Daoy (cell line): ENCODE measurements at regions not wholly inside any gene's neighbourhood (a gene's known extent, or its start where the extent isn't known, plus 50 kb on each side); places are given as distances from the start of the nearest gene placed in this dataset.

Experiments
- DNase-seq: peaks from one replicate; pipeline ENCODE4 v3.0.0-alpha.2; 2015; ENCODE audit warnings: low read depth

DNA sequence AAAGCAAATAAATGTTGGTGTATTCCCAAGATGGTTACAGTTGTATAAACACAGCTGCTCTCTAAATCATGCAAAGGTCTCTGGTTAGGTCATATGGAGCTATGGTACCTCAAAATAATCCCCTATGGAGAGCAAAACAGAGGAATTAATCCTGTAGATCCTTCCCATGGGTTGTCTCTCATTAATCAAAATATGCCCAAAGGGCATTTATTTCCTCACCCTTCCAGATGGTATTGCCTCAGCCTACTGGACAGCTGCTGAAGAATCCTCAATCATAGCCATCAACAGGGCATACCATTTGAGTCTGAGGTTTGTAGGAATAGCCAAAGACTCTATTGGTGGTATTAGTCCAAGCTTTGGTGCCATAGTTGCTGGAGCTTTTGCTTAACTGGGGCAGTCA, 360.9 kb downstream of the RPL10L start:
- DNase-seq, result no peak

DNA sequence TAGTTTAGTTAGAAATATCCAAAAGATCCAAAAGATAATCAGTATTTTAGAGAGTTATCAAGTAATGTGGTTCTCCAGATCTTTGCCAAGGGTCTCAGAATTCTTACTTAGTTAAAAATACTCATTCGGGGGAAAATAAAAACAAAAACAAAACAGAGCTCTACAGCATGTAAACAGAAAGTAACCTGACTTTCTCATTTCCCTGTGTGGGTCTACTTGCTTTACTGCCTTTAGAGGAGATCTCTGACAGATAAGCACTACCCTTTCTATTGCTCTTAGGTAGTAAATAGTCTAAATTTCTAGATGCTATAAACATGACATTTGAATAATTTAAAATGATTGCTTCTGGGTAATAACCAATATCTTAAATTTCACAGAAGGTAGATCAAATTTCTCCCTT, 371.8 kb downstream of the RPL10L start:
- no peak for DNase-seq

DNA sequence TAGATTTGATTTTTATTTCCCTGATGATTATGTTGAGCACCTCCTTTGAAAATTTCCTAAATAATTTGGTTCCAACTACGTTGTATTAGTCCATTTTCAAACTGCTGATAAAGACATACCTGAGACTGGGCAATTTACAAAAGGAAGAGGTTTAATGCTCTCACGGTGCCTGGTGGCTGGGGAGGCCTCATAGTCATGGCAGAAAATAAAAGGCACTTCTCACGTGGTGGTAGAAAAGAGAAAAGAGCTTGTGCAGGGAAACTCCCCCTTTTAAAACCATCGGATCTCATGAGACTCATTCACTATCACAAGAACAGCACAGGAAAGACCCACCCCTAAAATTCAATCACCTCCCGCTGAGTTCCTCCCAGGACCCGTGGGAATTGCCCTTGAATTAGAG, 372.3 kb downstream of the RPL10L start:
- DNase-seq, result no peak

DNA sequence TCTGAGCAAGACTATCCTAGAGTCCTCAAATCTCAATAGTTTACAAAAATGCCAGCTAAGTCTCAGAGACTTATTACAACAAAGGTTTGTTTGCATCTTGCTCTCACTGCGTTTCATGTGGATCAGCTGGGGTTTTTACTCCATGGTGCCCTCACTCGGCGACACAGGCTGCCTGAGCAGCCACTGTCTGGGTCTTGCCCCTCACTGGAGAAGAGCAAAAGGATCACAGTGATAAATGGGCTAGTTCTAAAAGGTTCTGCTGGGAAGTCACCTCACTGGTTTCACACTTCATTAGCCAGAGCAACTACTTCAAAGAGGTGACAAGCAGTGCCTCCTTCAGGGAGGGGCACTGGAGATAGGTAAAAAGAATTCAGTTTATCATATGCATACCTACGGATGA, 392.0 kb downstream of the RPL10L start:
- DNase-seq, result no peak

DNA sequence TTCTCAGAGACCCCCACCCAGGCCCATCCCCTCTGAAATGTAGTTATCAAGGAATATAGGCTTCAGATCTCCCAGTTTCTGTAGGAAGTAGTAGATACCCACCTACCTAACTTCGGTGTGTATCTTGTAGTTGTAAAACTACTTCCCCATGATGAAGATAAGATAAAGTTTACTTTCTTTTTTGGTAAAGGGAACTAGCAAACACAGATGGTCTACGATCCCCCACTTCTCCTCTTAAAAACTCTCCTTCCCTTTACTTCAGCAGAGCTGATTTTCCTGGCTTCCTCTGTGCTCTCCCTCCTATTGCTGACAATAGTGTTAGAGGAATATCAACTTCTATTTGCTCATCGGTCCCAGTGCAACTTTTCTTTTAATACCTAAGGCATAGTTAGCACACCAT, 395.2 kb downstream of the RPL10L start:
- no peak for DNase-seq

DNA sequence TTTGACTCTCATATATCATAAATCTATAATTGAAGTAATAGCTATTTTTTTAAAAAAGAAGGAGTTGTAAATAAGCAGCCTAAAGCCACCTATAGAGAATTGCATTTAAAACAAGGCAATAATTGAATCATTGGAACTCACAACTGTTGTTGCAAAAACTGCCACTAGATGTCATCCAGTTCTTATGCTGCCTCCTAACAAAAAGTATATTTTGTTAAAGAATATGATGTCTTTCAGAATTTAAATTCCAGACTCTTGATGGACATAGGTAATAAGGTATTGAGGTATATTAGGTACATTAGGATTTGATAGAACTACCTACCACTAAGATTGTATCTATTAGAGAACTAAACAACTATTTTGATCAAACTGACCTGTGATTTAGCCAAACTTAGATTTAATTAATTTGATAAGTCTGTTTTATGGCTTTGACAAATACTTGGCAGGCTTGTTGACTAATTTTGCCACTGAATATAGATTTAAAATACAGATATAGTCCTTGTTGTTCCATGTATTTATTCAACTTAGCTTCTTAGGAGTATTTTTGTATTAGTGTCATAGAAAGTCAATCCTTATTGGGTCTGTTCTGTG, 401.4 kb downstream of the RPL10L start:
- DNase-seq, result no peak

DNA sequence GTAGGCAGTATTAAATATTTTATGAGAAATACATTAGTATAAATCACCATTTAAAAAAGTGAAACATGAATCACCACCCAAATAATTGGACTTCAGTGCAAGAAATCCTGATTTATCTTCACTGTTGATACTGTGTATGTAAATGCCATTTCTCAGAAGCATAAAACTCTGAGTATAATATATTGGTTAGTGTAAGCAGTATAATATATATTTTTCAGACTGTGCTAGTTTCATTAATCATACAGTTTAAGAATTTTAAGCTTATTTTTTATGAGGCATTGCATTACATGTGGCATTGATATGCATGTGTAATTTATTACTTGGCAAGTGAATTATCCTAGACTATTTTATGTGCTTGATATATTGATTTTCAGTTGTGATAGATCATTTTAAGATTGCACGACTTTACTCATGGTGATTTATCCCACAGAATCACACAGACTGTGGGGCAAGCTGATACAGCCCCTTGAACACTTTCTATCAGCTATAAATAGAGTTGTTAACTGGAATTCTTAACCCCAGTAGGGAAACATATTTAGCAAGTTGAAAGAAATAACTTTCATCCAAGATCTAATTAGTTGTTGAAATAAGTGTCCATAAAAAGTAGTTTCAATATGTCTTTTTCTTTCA, 403.5 kb downstream of the RPL10L start:
- no peak for DNase-seq

DNA sequence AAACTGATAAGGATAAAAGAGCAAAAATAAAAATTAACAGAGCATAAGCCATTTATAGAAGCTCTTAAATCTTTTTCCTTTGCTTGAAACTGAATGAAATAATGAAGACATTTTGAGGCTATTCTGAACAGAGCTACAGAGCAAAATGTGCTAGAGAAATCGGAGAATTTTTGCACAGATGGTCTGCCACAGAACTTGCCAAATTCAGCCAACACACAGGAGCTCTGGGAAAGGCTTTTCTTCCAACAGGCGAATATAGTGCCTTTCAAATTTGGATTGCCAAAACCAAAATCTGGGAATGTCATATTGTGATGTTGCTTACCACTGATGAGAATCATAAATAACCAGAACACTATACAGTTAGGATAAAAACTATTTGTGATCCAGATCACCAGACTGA, 406.3 kb downstream of the RPL10L start:
- no peak for DNase-seq

DNA sequence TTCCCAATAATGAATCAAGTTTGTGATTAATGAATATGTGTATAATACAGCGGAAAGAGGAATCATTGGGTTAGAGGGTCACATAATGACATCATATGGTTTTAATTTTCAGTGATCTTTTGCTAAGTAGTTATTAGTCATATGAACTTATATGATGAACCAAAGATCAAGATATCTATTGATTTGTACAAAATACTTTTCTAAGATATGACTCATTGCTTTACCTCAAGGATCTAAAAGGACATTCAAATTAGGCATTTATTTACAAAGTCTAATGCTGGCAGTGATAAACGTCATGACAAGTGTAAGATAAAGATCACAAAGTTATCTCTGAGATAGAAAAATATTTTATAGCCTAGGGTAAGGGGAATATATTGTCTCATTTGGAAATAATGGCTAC, 417.8 kb downstream of the RPL10L start:
- DNase-seq, result no peak

DNA sequence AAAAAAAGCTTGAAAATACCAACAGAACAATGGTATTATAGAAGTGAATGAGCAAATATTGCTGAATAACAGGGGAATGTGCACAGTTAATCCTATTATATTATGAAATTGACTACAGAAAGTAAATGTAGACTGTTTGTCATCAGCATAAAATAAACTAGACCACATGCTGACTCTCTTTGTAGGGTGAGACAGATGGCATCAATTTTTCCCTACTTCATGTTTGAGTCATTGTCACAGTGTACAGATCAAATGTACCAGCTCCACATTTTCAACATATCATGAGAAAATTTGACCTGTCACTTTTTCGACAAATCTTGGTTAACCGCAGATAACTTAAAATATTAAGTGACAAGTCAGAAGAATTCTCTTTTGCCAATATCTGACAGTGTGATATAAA, 421.0 kb downstream of the RPL10L start:
- no peak for DNase-seq

DNA sequence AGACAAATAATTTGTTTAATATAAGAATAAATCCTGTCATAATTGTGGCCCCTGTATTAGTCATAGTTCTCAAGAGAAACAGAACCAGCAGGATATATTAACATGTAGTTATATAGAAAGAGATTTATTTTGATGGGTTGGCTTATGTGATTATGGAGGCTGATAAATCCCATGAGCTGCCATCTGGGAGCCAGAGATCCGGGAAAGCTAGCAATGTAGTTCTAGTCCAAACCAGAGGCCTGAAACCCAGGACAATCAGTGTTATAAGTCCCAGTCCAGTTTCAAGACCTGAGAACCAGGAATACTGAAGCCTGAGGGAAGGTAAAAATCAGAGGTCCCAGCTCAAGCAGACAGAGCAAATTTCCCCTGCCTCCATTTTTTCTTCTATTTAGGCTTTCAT, 435.8 kb downstream of the RPL10L start:
- DNase-seq, result no peak

DNA sequence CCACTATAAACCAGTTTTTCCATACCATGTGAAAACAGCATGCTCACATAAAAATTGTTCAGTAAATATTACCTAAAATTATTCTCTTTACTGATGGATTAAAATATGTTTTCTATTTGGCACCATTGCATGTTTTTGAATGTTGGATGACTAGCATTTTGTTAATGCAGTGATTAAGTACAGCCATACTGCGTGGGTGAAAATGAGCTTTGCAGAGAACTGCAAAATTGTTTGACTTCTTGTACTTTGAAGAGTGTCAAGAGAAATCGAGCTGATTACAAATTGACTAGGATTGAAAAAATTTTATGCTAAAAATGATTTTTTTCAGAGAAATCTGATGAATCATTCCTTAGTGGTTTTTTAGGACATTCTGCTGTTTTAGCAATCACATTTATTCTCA, 452.9 kb downstream of the RPL10L start:
- DNase-seq, result no peak

DNA sequence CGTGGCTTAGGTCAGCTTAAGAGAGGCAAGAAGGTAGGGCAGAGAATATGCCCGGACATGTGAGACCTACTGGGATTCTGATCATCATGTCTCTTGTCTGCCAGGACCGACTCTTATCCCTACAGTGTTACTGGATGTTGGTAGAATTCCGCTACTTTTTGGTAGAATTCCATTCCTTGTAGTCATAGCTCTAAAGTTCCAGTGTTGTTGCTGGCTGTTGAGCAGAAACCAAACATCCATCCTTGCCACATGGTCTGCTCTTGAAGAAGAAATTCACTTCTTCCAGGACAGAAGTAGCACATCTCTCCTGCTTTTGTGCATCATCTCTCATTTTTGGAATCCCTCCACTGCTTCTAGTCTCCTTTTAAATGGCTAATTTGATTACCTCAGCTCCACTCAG, 453.7 kb downstream of the RPL10L start:
- no peak for DNase-seq
